ENCODE measurements at regions not wholly inside any gene's neighbourhood (a gene's known extent, or its start where the extent isn't known, plus 50 kb on each side); places are given as distances from the start of the nearest gene placed in this dataset.
"Not testable (repeated sequence)": the region's sequence is repeated elsewhere in the genome, so short reads cannot be mapped to it uniquely, and the experiment has no call there.

GRCh38 chr2:7736646-7737305, 819.6 kb downstream of the RNF144A start:
- Mint-ChIP-seq H3K27me3 (peaks cover 6% of the 10 kb centered on the region), H3K27ac (no peak overlapping the region), H3K4me3 (no peak overlapping the region), H3K4me1 (ENCODE audit: low read depth) (no peaks in the 10 kb centered on the region), H3K36me3 (ENCODE audit: low read depth) (no peaks in the 10 kb centered on the region), H3K9me3 (no peaks in the 10 kb centered on the region)
- intact Hi-C loops (cut with micrococcal nuclease): no loop called here

DNA sequence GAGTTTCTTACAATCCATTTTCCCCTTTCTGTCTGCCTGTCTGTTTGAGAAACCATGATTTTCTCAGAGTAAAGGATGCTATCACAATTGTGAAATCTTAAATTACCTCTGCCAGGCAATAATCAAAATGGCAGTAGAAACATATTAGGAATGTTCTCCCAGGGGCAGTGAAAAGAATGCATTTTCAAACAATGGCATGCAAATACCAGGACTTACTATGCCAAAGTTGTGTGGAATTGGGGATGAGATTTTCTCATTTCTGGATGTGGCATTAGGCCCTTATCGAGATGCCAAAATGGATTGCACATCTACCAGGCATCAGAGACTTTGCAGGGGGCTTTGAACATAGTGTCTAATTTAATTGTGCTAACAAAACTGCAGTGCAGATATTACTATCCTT, 821.4 kb downstream of the RNF144A start:
- no peak overlapping the region for H3K27ac Mint-ChIP-seq

DNA sequence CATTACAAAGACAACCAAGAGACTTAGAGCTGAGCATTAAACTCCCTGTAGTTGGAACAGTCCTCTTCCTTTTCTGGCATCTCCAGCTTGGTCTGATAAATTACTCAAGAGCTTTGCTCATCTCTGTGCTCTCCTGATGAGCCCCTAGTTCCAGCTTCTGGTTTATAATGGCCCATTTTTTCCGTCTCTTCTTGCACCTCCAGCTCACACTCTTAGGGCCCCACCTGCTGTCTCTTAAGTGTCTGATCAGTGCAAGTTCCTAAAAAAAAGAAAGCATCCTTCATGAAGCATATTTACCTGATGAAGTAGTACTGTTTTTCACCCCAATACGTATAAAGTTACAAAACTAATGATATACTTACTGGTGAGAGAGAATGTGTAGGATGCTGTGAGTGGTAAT, 822.9 kb downstream of the RNF144A start:
- H3K4me3 Mint-ChIP-seq: no peak overlapping the region
- intact Hi-C loops (cut with micrococcal nuclease): no loop called here
- no peaks in the 10 kb centered on the region for H3K4me1 Mint-ChIP-seq (ENCODE audit: low read depth)
- H3K27me3 Mint-ChIP-seq: peaks cover 2% of the 10 kb centered on the region
- no peak overlapping the region for H3K27ac Mint-ChIP-seq
- H3K36me3 Mint-ChIP-seq (ENCODE audit: low read depth): no peaks in the 10 kb centered on the region
- H3K9me3 Mint-ChIP-seq: peaks cover 9% of the 10 kb centered on the region

More for the DNA sequence above, 821.4 kb downstream of the RNF144A start:
- no peaks in the 10 kb centered on the region for H3K36me3 Mint-ChIP-seq (ENCODE audit: low read depth)
- H3K27me3 Mint-ChIP-seq: peaks cover 2% of the 10 kb centered on the region
- intact Hi-C loops (cut with micrococcal nuclease): no loop called here
- no peak overlapping the region for H3K4me3 Mint-ChIP-seq
- H3K9me3 Mint-ChIP-seq: peaks cover 6% of the 10 kb centered on the region
- no peaks in the 10 kb centered on the region for H3K4me1 Mint-ChIP-seq (ENCODE audit: low read depth)

GRCh38 chr2:7742301-7742700, 825.1 kb downstream of the RNF144A start:
- Mint-ChIP-seq H3K27ac (no peak overlapping the region), H3K27me3 (no peaks in the 10 kb centered on the region), H3K9me3 (peaks cover 9% of the 10 kb centered on the region), H3K36me3 (ENCODE audit: low read depth) (no peaks in the 10 kb centered on the region), H3K4me1 (ENCODE audit: low read depth) (no peaks in the 10 kb centered on the region), H3K4me3 (no peak overlapping the region)
- intact Hi-C loops (cut with micrococcal nuclease): no loop called here

DNA sequence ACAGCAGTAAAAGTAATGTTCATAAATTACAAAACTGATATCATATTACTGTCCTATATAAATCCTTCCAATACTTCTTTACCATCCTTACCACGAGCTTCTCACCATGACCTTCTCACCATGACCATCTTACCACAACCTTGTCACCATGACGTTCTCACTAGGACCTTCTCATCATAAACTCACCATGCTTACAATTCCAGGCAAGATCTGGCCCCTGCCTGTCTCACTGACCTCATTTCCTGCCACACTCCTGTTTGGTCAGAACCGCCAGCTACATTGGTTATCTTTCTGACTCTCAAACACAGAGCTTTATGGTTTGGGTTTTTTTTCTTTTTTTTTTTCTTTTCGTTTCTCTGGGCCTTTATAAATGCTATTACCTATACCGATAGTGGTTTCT, 827.6 kb downstream of the RNF144A start:
- Mint-ChIP-seq H3K4me3 (no peak overlapping the region), H3K27me3 (no peaks in the 10 kb centered on the region), H3K9me3 (peaks cover 9% of the 10 kb centered on the region), H3K4me1 (ENCODE audit: low read depth) (no peaks in the 10 kb centered on the region), H3K36me3 (ENCODE audit: low read depth) (no peaks in the 10 kb centered on the region), H3K27ac (no peak overlapping the region)
- intact Hi-C loops (cut with micrococcal nuclease): no loop called here

DNA sequence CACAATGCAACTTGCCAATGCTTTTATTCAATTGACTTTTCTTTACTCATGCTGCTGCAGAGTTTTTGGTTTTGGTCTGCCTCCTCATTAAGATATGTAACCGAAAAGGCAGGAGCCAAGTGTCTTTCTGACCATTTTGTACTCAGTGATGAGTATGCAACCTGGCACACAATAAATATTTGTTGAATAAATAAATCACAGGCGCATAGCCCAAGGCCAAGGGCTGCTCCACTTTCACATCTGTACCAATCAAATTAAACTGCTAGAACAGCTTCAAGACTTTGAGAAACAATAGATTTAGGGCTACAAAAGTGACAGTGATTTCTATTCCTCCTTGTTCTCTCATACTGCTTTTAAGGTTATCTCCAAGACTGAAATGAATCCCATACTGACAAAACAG, 828.2 kb downstream of the RNF144A start:
- intact Hi-C loops (cut with micrococcal nuclease): no loop called here
- Mint-ChIP-seq H3K27me3 (no peaks in the 10 kb centered on the region), H3K9me3 (peaks cover 9% of the 10 kb centered on the region), H3K27ac (no peak overlapping the region), H3K36me3 (ENCODE audit: low read depth) (no peaks in the 10 kb centered on the region), H3K4me3 (no peak overlapping the region), H3K4me1 (ENCODE audit: low read depth) (no peaks in the 10 kb centered on the region)

- H3K9me3 Mint-ChIP-seq: peaks cover 15% of the 10 kb centered on the region
- H3K4me3 Mint-ChIP-seq: no peak overlapping the region
- no peak overlapping the region for H3K27ac Mint-ChIP-seq
- H3K27me3 Mint-ChIP-seq: no peaks in the 10 kb centered on the region
- no peaks in the 10 kb centered on the region for H3K4me1 Mint-ChIP-seq (ENCODE audit: low read depth)
- intact Hi-C loops (cut with micrococcal nuclease): no loop called here
- no peaks in the 10 kb centered on the region for H3K36me3 Mint-ChIP-seq (ENCODE audit: low read depth)
Observed at GRCh38 chr2:7748717-7749415, 831.7 kb downstream of the RNF144A start.

- no peak overlapping the region for H3K4me3 Mint-ChIP-seq
- no peaks in the 10 kb centered on the region for H3K27me3 Mint-ChIP-seq
- intact Hi-C loops (cut with micrococcal nuclease): no loop called here
- no peak overlapping the region for H3K27ac Mint-ChIP-seq
- H3K9me3 Mint-ChIP-seq: peaks cover 24% of the 10 kb centered on the region
- H3K36me3 Mint-ChIP-seq (ENCODE audit: low read depth): no peaks in the 10 kb centered on the region
- H3K4me1 Mint-ChIP-seq (ENCODE audit: low read depth): no peaks in the 10 kb centered on the region
Observed at GRCh38 chr2:7749895-7750559, 832.8 kb downstream of the RNF144A start.

- intact Hi-C loops (cut with micrococcal nuclease): no loop called here
- Mint-ChIP-seq H3K27ac (no peak overlapping the region), H3K9me3 (peaks cover 24% of the 10 kb centered on the region), H3K27me3 (no peaks in the 10 kb centered on the region), H3K4me1 (ENCODE audit: low read depth) (no peaks in the 10 kb centered on the region), H3K4me3 (no peak overlapping the region), H3K36me3 (ENCODE audit: low read depth) (no peaks in the 10 kb centered on the region)
Observed at GRCh38 chr2:7752291-7752690, 835.1 kb downstream of the RNF144A start.

DNA sequence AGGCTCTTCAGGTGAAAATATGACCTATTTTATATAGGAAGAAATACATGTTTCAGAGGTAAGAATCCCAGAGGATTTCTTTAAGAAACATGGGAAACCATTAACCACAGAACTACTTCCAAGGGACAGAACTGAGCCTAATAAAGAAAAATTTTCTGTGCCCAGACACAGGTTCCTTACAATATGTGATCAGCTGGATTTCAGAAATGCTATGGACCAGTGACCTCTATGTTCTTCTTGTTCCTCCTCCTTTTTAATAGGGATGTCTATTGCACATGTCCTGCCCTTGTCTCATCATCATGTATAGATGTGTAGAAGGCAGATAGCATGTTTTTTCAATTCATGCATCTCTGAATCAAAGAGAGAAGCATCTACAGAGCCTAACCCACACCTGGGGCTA, 836.6 kb downstream of the RNF144A start:
- no peak overlapping the region for H3K4me3 Mint-ChIP-seq
- intact Hi-C loops (cut with micrococcal nuclease): no loop called here
- peaks cover 24% of the 10 kb centered on the region for H3K9me3 Mint-ChIP-seq
- no peaks in the 10 kb centered on the region for H3K4me1 Mint-ChIP-seq (ENCODE audit: low read depth)
- no peak overlapping the region for H3K27ac Mint-ChIP-seq
- no peaks in the 10 kb centered on the region for H3K27me3 Mint-ChIP-seq
- H3K36me3 Mint-ChIP-seq (ENCODE audit: low read depth): no peaks in the 10 kb centered on the region

DNA sequence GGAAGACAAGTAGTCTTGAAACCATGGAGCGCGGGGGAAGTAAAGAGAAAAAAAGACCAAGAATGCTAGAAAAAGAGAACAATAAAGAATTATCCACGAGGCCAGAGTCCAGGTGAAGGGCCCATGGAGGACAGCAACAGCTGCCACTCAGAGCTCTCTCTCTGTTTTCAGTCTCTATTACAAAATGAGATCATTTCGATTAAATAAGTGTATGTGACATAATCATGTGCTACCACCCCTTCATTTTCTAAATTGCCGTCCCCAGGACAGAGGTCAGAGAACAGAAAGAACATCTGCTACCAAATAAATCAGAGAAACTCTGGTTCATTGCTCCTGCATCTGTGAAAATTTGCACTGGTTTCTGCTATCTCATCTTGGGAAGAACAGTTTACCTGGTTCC, 838.7 kb downstream of the RNF144A start:
- H3K36me3 Mint-ChIP-seq (ENCODE audit: low read depth): no peaks in the 10 kb centered on the region
- intact Hi-C loops (cut with micrococcal nuclease): no loop called here
- no peaks in the 10 kb centered on the region for H3K27me3 Mint-ChIP-seq
- H3K27ac Mint-ChIP-seq: no peak overlapping the region
- H3K4me1 Mint-ChIP-seq (ENCODE audit: low read depth): no peaks in the 10 kb centered on the region
- H3K9me3 Mint-ChIP-seq: peaks cover 24% of the 10 kb centered on the region
- no peak overlapping the region for H3K4me3 Mint-ChIP-seq

DNA sequence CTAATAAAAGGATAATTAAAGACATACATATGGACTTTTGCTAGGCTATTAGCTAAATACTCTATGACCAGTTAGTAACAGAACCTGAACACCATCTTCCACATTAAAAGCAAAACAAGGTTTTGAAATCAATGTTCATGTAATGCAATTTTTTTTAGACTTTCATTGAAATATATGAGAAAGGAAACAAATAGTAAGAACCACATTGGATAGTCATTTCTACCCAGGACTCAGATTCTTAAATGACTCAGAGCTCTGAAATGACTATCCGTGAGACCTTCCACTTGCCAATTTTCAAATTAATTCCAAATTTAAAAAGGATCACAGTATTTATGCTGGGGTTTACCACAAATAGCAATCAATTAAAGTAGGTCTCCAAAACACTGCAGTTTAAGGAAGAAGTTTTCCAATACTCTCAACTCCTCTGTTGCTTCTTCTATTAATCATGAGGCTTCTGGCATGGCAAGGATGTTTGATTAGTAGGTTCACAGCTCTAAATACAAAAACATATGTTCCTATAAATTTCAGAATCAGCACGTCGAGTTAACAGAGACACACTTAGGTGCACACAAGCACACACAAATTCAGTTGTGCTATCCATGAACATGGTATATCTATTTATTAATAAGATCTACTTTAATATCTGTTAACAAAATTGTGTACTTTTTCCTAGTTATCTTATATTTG, 841.0 kb downstream of the RNF144A start:
- Mint-ChIP-seq H3K4me3 (no peak overlapping the region), H3K27me3 (no peaks in the 10 kb centered on the region), H3K27ac (no peak overlapping the region), H3K36me3 (ENCODE audit: low read depth) (peaks cover 9% of the 10 kb centered on the region), H3K9me3 (peaks cover 28% of the 10 kb centered on the region), H3K4me1 (ENCODE audit: low read depth) (no peaks in the 10 kb centered on the region)
- intact Hi-C loops (cut with micrococcal nuclease): no loop called here

GRCh38 chr2:7759898-7760297, 842.7 kb downstream of the RNF144A start:
- Mint-ChIP-seq H3K36me3 (ENCODE audit: low read depth) (peaks cover 21% of the 10 kb centered on the region), H3K4me3 (no peak overlapping the region), H3K27ac (no peak overlapping the region), H3K9me3 (peaks cover 27% of the 10 kb centered on the region), H3K27me3 (no peaks in the 10 kb centered on the region), H3K4me1 (ENCODE audit: low read depth) (no peaks in the 10 kb centered on the region)
- intact Hi-C loops (cut with micrococcal nuclease): no loop called here

- H3K4me1 Mint-ChIP-seq (ENCODE audit: low read depth); H3K27me3 Mint-ChIP-seq; intact Hi-C loops (cut with micrococcal nuclease); H3K4me3 Mint-ChIP-seq; H3K27ac Mint-ChIP-seq: not testable (repeated sequence)
- peaks cover 27% of the 10 kb centered on the region for H3K9me3 Mint-ChIP-seq
- H3K36me3 Mint-ChIP-seq (ENCODE audit: low read depth): peaks cover 21% of the 10 kb centered on the region
Observed at GRCh38 chr2:7763418-7763817, 846.2 kb downstream of the RNF144A start.

Data from dendritic cell treated with granulocyte-macrophage colony-stimulating factor and Interleukin-4, amounts not matched to agents 40 ng/mL and 50 ng/mL, for 4 days (primary cell).